AG08395 (cell line): ENCODE measurements at regions not wholly inside any gene's neighbourhood (a gene's known extent, or its start where the extent isn't known, plus 50 kb on each side); places are given as distances from the start of the nearest gene placed in this dataset.
"Not testable (repeated sequence)": the region's sequence is repeated elsewhere in the genome, so short reads cannot be mapped to it uniquely, and the experiment has no call there.

ENCODE experiments used
- DNase-seq: peaks from one replicate; pipeline ENCODE4 v3.0.0; 2012; ENCODE audit warnings: mixed read lengths, low spot score

GRCh38 chr11:121864660-121865059 lies 251.4 kb downstream of the BLID start:
- DNase-seq = no peak

GRCh38 chr11:121863126-121863525 lies 252.9 kb downstream of the BLID start:
- no peak for DNase-seq

GRCh38 chr11:121855138-121855537 lies 260.9 kb downstream of the BLID start:
- not testable (repeated sequence) for DNase-seq

GRCh38 chr11:121844016-121844415 lies 272.0 kb downstream of the BLID start:
- DNase-seq = no peak

GRCh38 chr11:121842192-121842585 lies 273.8 kb downstream of the BLID start:
- DNase-seq = no peak

- peak; percentile 84 for DNase-seq
Measured at GRCh38 chr11:121841487-121842191, 274.4 kb downstream of the BLID start.

GRCh38 chr11:121839781-121840180 lies 276.2 kb downstream of the BLID start:
- DNase-seq = peak; percentile 43

GRCh38 chr11:121838571-121838970 lies 277.4 kb downstream of the BLID start:
- no peak for DNase-seq

GRCh38 chr11:121833970-121834369 lies 282.0 kb downstream of the BLID start:
- DNase-seq = no peak

- peak; percentile 93 for DNase-seq
Measured at GRCh38 chr11:121829159-121829643, 286.8 kb downstream of the BLID start.

- peak; percentile 21 for DNase-seq
Measured at GRCh38 chr11:121814962-121815361, 301.1 kb downstream of the BLID start.

- DNase-seq = no peak
Measured at GRCh38 chr11:121814296-121814695, 301.7 kb downstream of the BLID start.

- DNase-seq = peak; percentile 87
Measured at GRCh38 chr11:121810291-121810690, 305.7 kb downstream of the BLID start.

- DNase-seq = no peak
Measured at GRCh38 chr11:121808096-121808495, 307.9 kb downstream of the BLID start.

GRCh38 chr11:121807051-121807450 lies 309.0 kb downstream of the BLID start:
- no peak for DNase-seq

GRCh38 chr11:121802542-121802941 lies 313.5 kb downstream of the BLID start:
- DNase-seq = no peak

- no peak for DNase-seq
Measured at GRCh38 chr11:121801781-121802180, 314.2 kb downstream of the BLID start.

- DNase-seq = no peak
Measured at GRCh38 chr11:121801394-121801748, 314.6 kb downstream of the BLID start.

GRCh38 chr11:121800731-121801393 lies 315.2 kb downstream of the BLID start:
- peak; percentile 9 for DNase-seq

GRCh38 chr11:121800240-121800639 lies 315.8 kb downstream of the BLID start:
- DNase-seq = no peak

GRCh38 chr11:121797496-121797895 lies 318.5 kb downstream of the BLID start:
- DNase-seq = no peak

GRCh38 chr11:121795174-121795573 lies 320.8 kb downstream of the BLID start:
- no peak for DNase-seq

- DNase-seq = no peak
Measured at GRCh38 chr11:121794671-121795141, 321.3 kb downstream of the BLID start.

- DNase-seq = no peak
Measured at GRCh38 chr11:121793916-121794315, 322.1 kb downstream of the BLID start.
